ENCODE measurements at regions not wholly inside any gene's neighbourhood (a gene's known extent, or its start where the extent isn't known, plus 50 kb on each side); places are given as distances from the start of the nearest gene placed in this dataset.

GRCh38 chr14:83019744-83020414 is 1486.2 kb upstream of the SEL1L start:
- Histone ChIP-seq H3K27me3 (ENCODE audit: insufficient read depth, low read length) (no peaks in the 10 kb centered on the region), H3K27ac (ENCODE audit: low read depth, low read length) (no peak overlapping the region), H3K79me2 (ENCODE audit: control insufficient read depth, insufficient read depth, low read length, unreplicated experiment) (no peaks in the 10 kb centered on the region), H3K4me1 (ENCODE audit: control insufficient read depth, insufficient read depth, low read length, unreplicated experiment) (no peaks in the 10 kb centered on the region), H3K36me3 (ENCODE audit: insufficient read depth, low read length) (no peaks in the 10 kb centered on the region), H3K4me3 (ENCODE audit: low read depth, low read length) (no peak overlapping the region), H2AFZ (ENCODE audit: low read length, unreplicated experiment) (no peak overlapping the region)

GRCh38 chr14:83021323-83021722 is 1487.7 kb upstream of the SEL1L start:
- no peaks in the 10 kb centered on the region for H3K79me2 ChIP-seq (ENCODE audit: control insufficient read depth, insufficient read depth, low read length, unreplicated experiment)
- no peaks in the 10 kb centered on the region for H3K4me1 ChIP-seq (ENCODE audit: control insufficient read depth, insufficient read depth, low read length, unreplicated experiment)
- H3K27me3 ChIP-seq (ENCODE audit: insufficient read depth, low read length), result no peaks in the 10 kb centered on the region
- H3K4me3 ChIP-seq (ENCODE audit: low read depth, low read length), result no peak overlapping the region
- no peak overlapping the region for H2AFZ ChIP-seq (ENCODE audit: low read length, unreplicated experiment)
- no peaks in the 10 kb centered on the region for H3K36me3 ChIP-seq (ENCODE audit: insufficient read depth, low read length)
- H3K27ac ChIP-seq (ENCODE audit: low read depth, low read length), result no peak overlapping the region

- Histone ChIP-seq H3K4me3 (ENCODE audit: low read depth, low read length) (no peak overlapping the region), H3K27ac (ENCODE audit: low read depth, low read length) (no peak overlapping the region), H3K36me3 (ENCODE audit: insufficient read depth, low read length) (no peaks in the 10 kb centered on the region), H3K27me3 (ENCODE audit: insufficient read depth, low read length) (no peaks in the 10 kb centered on the region), H3K4me1 (ENCODE audit: control insufficient read depth, insufficient read depth, low read length, unreplicated experiment) (no peaks in the 10 kb centered on the region), H2AFZ (ENCODE audit: low read length, unreplicated experiment) (no peak overlapping the region), H3K79me2 (ENCODE audit: control insufficient read depth, insufficient read depth, low read length, unreplicated experiment) (no peaks in the 10 kb centered on the region)
These were observed 1489.7 kb upstream of the SEL1L start for GRCh38 chr14:83023369-83023768.

GRCh38 chr14:83041224-83041623 is 1507.6 kb upstream of the SEL1L start:
- no peak overlapping the region for H3K27ac ChIP-seq (ENCODE audit: low read depth, low read length)
- no peaks in the 10 kb centered on the region for H3K4me1 ChIP-seq (ENCODE audit: control insufficient read depth, insufficient read depth, low read length, unreplicated experiment)
- no peaks in the 10 kb centered on the region for H3K36me3 ChIP-seq (ENCODE audit: insufficient read depth, low read length)
- H3K79me2 ChIP-seq (ENCODE audit: control insufficient read depth, insufficient read depth, low read length, unreplicated experiment), result no peaks in the 10 kb centered on the region
- no peak overlapping the region for H3K4me3 ChIP-seq (ENCODE audit: low read depth, low read length)
- H3K27me3 ChIP-seq (ENCODE audit: insufficient read depth, low read length), result no peaks in the 10 kb centered on the region
- H2AFZ ChIP-seq (ENCODE audit: low read length, unreplicated experiment), result no peak overlapping the region

GRCh38 chr14:83042858-83043257 is 1509.2 kb upstream of the SEL1L start:
- H3K4me1 ChIP-seq (ENCODE audit: control insufficient read depth, insufficient read depth, low read length, unreplicated experiment), result no peaks in the 10 kb centered on the region
- H3K36me3 ChIP-seq (ENCODE audit: insufficient read depth, low read length), result no peaks in the 10 kb centered on the region
- H3K27me3 ChIP-seq (ENCODE audit: insufficient read depth, low read length), result no peaks in the 10 kb centered on the region
- H3K27ac ChIP-seq (ENCODE audit: low read depth, low read length), result no peak overlapping the region
- no peak overlapping the region for H2AFZ ChIP-seq (ENCODE audit: low read length, unreplicated experiment)
- H3K79me2 ChIP-seq (ENCODE audit: control insufficient read depth, insufficient read depth, low read length, unreplicated experiment), result no peaks in the 10 kb centered on the region
- H3K4me3 ChIP-seq (ENCODE audit: low read depth, low read length), result no peak overlapping the region

GRCh38 chr14:83044001-83044400 is 1510.3 kb upstream of the SEL1L start:
- H3K79me2 ChIP-seq (ENCODE audit: control insufficient read depth, insufficient read depth, low read length, unreplicated experiment), result no peaks in the 10 kb centered on the region
- H3K27ac ChIP-seq (ENCODE audit: low read depth, low read length), result no peak overlapping the region
- no peak overlapping the region for H3K4me3 ChIP-seq (ENCODE audit: low read depth, low read length)
- H2AFZ ChIP-seq (ENCODE audit: low read length, unreplicated experiment), result no peak overlapping the region
- H3K36me3 ChIP-seq (ENCODE audit: insufficient read depth, low read length), result no peaks in the 10 kb centered on the region
- H3K27me3 ChIP-seq (ENCODE audit: insufficient read depth, low read length), result no peaks in the 10 kb centered on the region
- no peaks in the 10 kb centered on the region for H3K4me1 ChIP-seq (ENCODE audit: control insufficient read depth, insufficient read depth, low read length, unreplicated experiment)

- Histone ChIP-seq H3K4me1 (ENCODE audit: control insufficient read depth, insufficient read depth, low read length, unreplicated experiment) (no peaks in the 10 kb centered on the region), H3K4me3 (ENCODE audit: low read depth, low read length) (no peak overlapping the region), H3K27me3 (ENCODE audit: insufficient read depth, low read length) (no peaks in the 10 kb centered on the region), H3K79me2 (ENCODE audit: control insufficient read depth, insufficient read depth, low read length, unreplicated experiment) (no peaks in the 10 kb centered on the region), H3K36me3 (ENCODE audit: insufficient read depth, low read length) (no peaks in the 10 kb centered on the region), H3K27ac (ENCODE audit: low read depth, low read length) (no peak overlapping the region), H2AFZ (ENCODE audit: low read length, unreplicated experiment) (no peak overlapping the region)
These were observed 1513.6 kb upstream of the SEL1L start for GRCh38 chr14:83047059-83047830.

- Histone ChIP-seq H3K79me2 (ENCODE audit: control insufficient read depth, insufficient read depth, low read length, unreplicated experiment) (no peaks in the 10 kb centered on the region), H2AFZ (ENCODE audit: low read length, unreplicated experiment) (no peak overlapping the region), H3K27me3 (ENCODE audit: insufficient read depth, low read length) (no peaks in the 10 kb centered on the region), H3K4me3 (ENCODE audit: low read depth, low read length) (no peak overlapping the region), H3K27ac (ENCODE audit: low read depth, low read length) (no peak overlapping the region), H3K36me3 (ENCODE audit: insufficient read depth, low read length) (no peaks in the 10 kb centered on the region), H3K4me1 (ENCODE audit: control insufficient read depth, insufficient read depth, low read length, unreplicated experiment) (no peaks in the 10 kb centered on the region)
These were observed 1519.5 kb upstream of the SEL1L start for GRCh38 chr14:83053022-83053710.

- Histone ChIP-seq H3K27me3 (ENCODE audit: insufficient read depth, low read length) (no peaks in the 10 kb centered on the region), H3K79me2 (ENCODE audit: control insufficient read depth, insufficient read depth, low read length, unreplicated experiment) (no peaks in the 10 kb centered on the region), H3K36me3 (ENCODE audit: insufficient read depth, low read length) (no peaks in the 10 kb centered on the region), H3K4me1 (ENCODE audit: control insufficient read depth, insufficient read depth, low read length, unreplicated experiment) (no peaks in the 10 kb centered on the region), H3K27ac (ENCODE audit: low read depth, low read length) (no peak overlapping the region), H2AFZ (ENCODE audit: low read length, unreplicated experiment) (no peak overlapping the region), H3K4me3 (ENCODE audit: low read depth, low read length) (no peak overlapping the region)
These were observed 1524.4 kb upstream of the SEL1L start for GRCh38 chr14:83058068-83058467.

GRCh38 chr14:83071888-83072501 is 1538.3 kb upstream of the SEL1L start:
- Histone ChIP-seq H3K36me3 (ENCODE audit: insufficient read depth, low read length) (no peaks in the 10 kb centered on the region), H3K4me3 (ENCODE audit: low read depth, low read length) (no peak overlapping the region), H3K4me1 (ENCODE audit: control insufficient read depth, insufficient read depth, low read length, unreplicated experiment) (no peaks in the 10 kb centered on the region), H3K79me2 (ENCODE audit: control insufficient read depth, insufficient read depth, low read length, unreplicated experiment) (no peaks in the 10 kb centered on the region), H3K27me3 (ENCODE audit: insufficient read depth, low read length) (no peaks in the 10 kb centered on the region), H2AFZ (ENCODE audit: low read length, unreplicated experiment) (no peak overlapping the region), H3K27ac (ENCODE audit: low read depth, low read length) (no peak overlapping the region)

Data from ACC112 (cell line).